Motor neuron (in vitro differentiated cells): ENCODE measurements at regions not wholly inside any gene's neighbourhood (a gene's known extent, or its start where the extent isn't known, plus 50 kb on each side); places are given as distances from the start of the nearest gene placed in this dataset.

Experiments
- ATAC-seq, 8 experiments: fragments of 200-7000 bp; cut with Tn5 transposase; replicated peaks in 6 of 8; 2 replicates each; pipeline ENCODE4 v1.8.0; 2021; ENCODE audit warnings: mild to moderate bottlenecking in 8 of 8, moderate library complexity in 8 of 8
- H3K27ac ChIP-seq, 2 donors: fragments of 250-450 bp; sonication (Bioruptor Pico); 2 replicates each; pipeline ENCODE4 v1.9.0; 2021; ENCODE audit warnings: antibody characterized with exemption in 2 of 2, mild to moderate bottlenecking in 2 of 2, moderate library complexity in 1 of 2
- H3K4me1 ChIP-seq, 2 donors: fragments of 250-450 bp; sonication (Bioruptor Pico); replicated peaks in 1 of 2; 2 replicates each; pipeline ENCODE4 v1.6.1; 2021; ENCODE audit warnings: antibody characterized with exemption in 2 of 2, mild to moderate bottlenecking in 2 of 2, moderate library complexity in 1 of 2
- H3K4me3 ChIP-seq, 5 donors: fragments of 250-450 bp; sonication (Bioruptor Pico); 2 replicates each; pipeline ENCODE4 v1.9.0; 2021; ENCODE audit warnings: antibody characterized with exemption in 5 of 5, mild to moderate bottlenecking in 5 of 5, moderate library complexity in 4 of 5
- WGBS, 10 experiments: fragments of 450-650 bp; shearing (Covaris generic); methylation state at CpG; one replicate each; pipeline ENCODE4 v1.0.0; 2022; 5-methylcytosine and 5-hydroxymethylcytosine counted together
- in situ Hi-C, 9 experiments: fragments of 400-800 bp; cut with MboI; loops; one replicate each; pipeline ENCODE4 v1.15.0; 2021; ENCODE audit warnings: low sequenced_read_pairs in 9 of 9, low pct_unique_long_range_greater_than_20kb in 2 of 9; ENCODE audit not compliant: unreplicated experiment in 9 of 9

- in situ Hi-C loops: loop anchor here in 2 of 9 experiments (25.0 kb wide), 1 partner anchor 91 kb away; no protein-coding TSS in a partner anchor
- Histone ChIP-seq H3K4me3 (no peak overlapping the region), H3K4me1 (peaks cover 14 to 28% of the 10 kb centered on the region in 2 donors), H3K27ac (no peak overlapping the region)
- ATAC-seq: no peak
- WGBS, 10 experiments: 40 to 81% (median 79%) methylated on average over 1 to 4 of the region's 5 CpGs; no CpG with 5 or more reads in 5 of the 10 experiments
Observed at GRCh38 chr1:53378061-53378460, 50.2 kb upstream of the LRP8 start.

GRCh38 chr1:53378932-53379661, 51.2 kb upstream of the LRP8 start:
- Histone ChIP-seq H3K27ac (no peak overlapping the region), H3K4me1 (peaks cover 14 to 28% of the 10 kb centered on the region in 2 donors), H3K4me3 (no peak overlapping the region)
- WGBS, 10 experiments: 72 to 95% (median 90%) methylated on average over 2 to 11 of the region's 11 CpGs; no CpG with 5 or more reads in 1 of the 10 experiments
- in situ Hi-C loops: loop anchor here in 2 of 9 experiments (25.0 kb wide), 1 partner anchor 92 kb away; no protein-coding TSS in a partner anchor
- peak in 1 of 8 experiments; percentile 41 for ATAC-seq

- in situ Hi-C loops: loop anchor here in 3 of 9 experiments (10.0 to 25.0 kb wide), 2 partner anchors 92 to 95 kb away; no protein-coding TSS in a partner anchor
- Histone ChIP-seq H3K4me1 (peaks cover 14 to 28% of the 10 kb centered on the region in 2 donors), H3K4me3 (no peak overlapping the region), H3K27ac (no peak overlapping the region)
- no peak for ATAC-seq
- 40 to 100% (median 86%) methylated on average over 1 to 4 of the region's 4 CpGs; no CpG with 5 or more reads in 2 of the 10 experiments for whole genome bisulfite sequencing, 10 experiments
Observed at GRCh38 chr1:53379662-53380002, 51.8 kb upstream of the LRP8 start.

- ATAC-seq: no peak
- WGBS, 10 experiments: 52 to 94% (median 83%) methylated on average over 1 to 5 of the region's 5 CpGs; no CpG with 5 or more reads in 2 of the 10 experiments
- Histone ChIP-seq H3K27ac (no peak overlapping the region), H3K4me3 (no peak overlapping the region), H3K4me1 (peaks cover 14 to 28% of the 10 kb centered on the region in 2 donors)
- in situ Hi-C loops: loop anchor here in 3 of 9 experiments (10.0 to 25.0 kb wide), 2 partner anchors 93 to 95 kb away; no protein-coding TSS in a partner anchor
Observed at GRCh38 chr1:53380296-53380695, 52.4 kb upstream of the LRP8 start.

- Histone ChIP-seq H3K4me1 (peaks cover 6 to 13% of the 10 kb centered on the region in 2 donors), H3K4me3 (no peak overlapping the region), H3K27ac (no peak overlapping the region)
- peak in 2 of 8 experiments; percentile 21 to 51 for ATAC-seq
- 0 to 85% (median 63%) methylated on average over 1 to 8 of the region's 8 CpGs; no CpG with 5 or more reads in 1 of the 10 experiments for WGBS, 10 experiments
- in situ Hi-C loops: loop anchor here in 3 of 9 experiments (10.0 to 25.0 kb wide), 2 partner anchors 95 to 97 kb away; no protein-coding TSS in a partner anchor
Observed at GRCh38 chr1:53381790-53382401, 54.0 kb upstream of the LRP8 start.

- H3K27ac ChIP-seq: no peak overlapping the region
- WGBS, 10 experiments: 68 to 100% (median 87%) methylated on average over 2 to 10 of the region's 10 CpGs; no CpG with 5 or more reads in 3 of the 10 experiments
Observed at GRCh38 chr1:53383136-53383870, 55.4 kb upstream of the LRP8 start.

GRCh38 chr1:53384796-53385195, 56.9 kb upstream of the LRP8 start:
- WGBS, 10 experiments: 17 to 100% (median 82%) methylated on average over 1 to 3 of the region's 3 CpGs; no CpG with 5 or more reads in 2 of the 10 experiments
- no peak overlapping the region for H3K27ac ChIP-seq
- no peak overlapping the region for H3K4me3 ChIP-seq
- no peak for ATAC-seq
- in situ Hi-C loops: loop anchor here in 4 of 9 experiments (5.0 to 25.0 kb wide), 3 partner anchors 97 to 107 kb away; no protein-coding TSS in a partner anchor
- H3K4me1 ChIP-seq: peaks cover 6% of the 10 kb centered on the region in 2 donors

More at GRCh38 chr1:53383136-53383870, 55.4 kb upstream of the LRP8 start:
- Histone ChIP-seq H3K4me3 (no peak overlapping the region), H3K4me1 (peaks cover 6 to 13% of the 10 kb centered on the region in 2 donors)
- in situ Hi-C loops: loop anchor here in 3 of 9 experiments (10.0 to 25.0 kb wide), 2 partner anchors 96 to 99 kb away; no protein-coding TSS in a partner anchor
- ATAC-seq: no peak

GRCh38 chr1:53385276-53386225, 57.7 kb upstream of the LRP8 start:
- ATAC-seq: no peak
- Histone ChIP-seq H3K4me3 (no peak overlapping the region), H3K4me1 (peaks cover 6% of the 10 kb centered on the region in 2 donors), H3K27ac (no peak overlapping the region)
- in situ Hi-C loops: loop anchor here in 4 of 9 experiments (5.0 to 25.0 kb wide), 3 partner anchors 98 to 108 kb away; no protein-coding TSS in a partner anchor
- 35 to 85% (median 66%) methylated on average over 4 to 10 of the region's 11 CpGs; no CpG with 5 or more reads in 1 of the 10 experiments for WGBS, 10 experiments

- in situ Hi-C loops: loop anchor here in 4 of 9 experiments (5.0 to 25.0 kb wide), 3 partner anchors 102 to 112 kb away; no protein-coding TSS in a partner anchor
- Histone ChIP-seq H3K4me1 (peaks cover 5 to 12% of the 10 kb centered on the region in 2 donors), H3K4me3 (no peak overlapping the region), H3K27ac (no peak overlapping the region)
- WGBS, 10 experiments: 76 to 100% (median 88%) methylated on average over 1 to 4 of the region's 4 CpGs; no CpG with 5 or more reads in 1 of the 10 experiments
- no peak for ATAC-seq
Observed at GRCh38 chr1:53388963-53389362, 61.1 kb upstream of the LRP8 start.

- in situ Hi-C loops: loop anchor here in 7 of 9 experiments (5.0 to 25.0 kb wide), 3 partner anchors 103 to 113 kb away; no protein-coding TSS in a partner anchor
- 27 to 100% (median 84%) methylated on average over 1 to 3 of the region's 5 CpGs; no CpG with 5 or more reads in 2 of the 10 experiments for WGBS, 10 experiments
- ATAC-seq: peak in 1 of 8 experiments; percentile 14
Observed at GRCh38 chr1:53390261-53390660, 62.4 kb upstream of the LRP8 start.

GRCh38 chr1:53390736-53391135, 62.9 kb upstream of the LRP8 start:
- H3K27ac ChIP-seq: no peak overlapping the region
- peak in 1 of 8 experiments; percentile 14 for ATAC-seq
- WGBS, 10 experiments: 66 to 93% (median 70%) methylated on average over 2 to 8 of the region's 8 CpGs; no CpG with 5 or more reads in 1 of the 10 experiments
- peaks cover 12 to 13% of the 10 kb centered on the region in 2 donors for H3K4me1 ChIP-seq
- in situ Hi-C loops: loop anchor here in 7 of 9 experiments (5.0 to 25.0 kb wide), 3 partner anchors 103 to 113 kb away; no protein-coding TSS in a partner anchor
- H3K4me3 ChIP-seq: no peak overlapping the region

More at GRCh38 chr1:53390261-53390660, 62.4 kb upstream of the LRP8 start:
- Histone ChIP-seq H3K27ac (no peak overlapping the region), H3K4me1 (peaks cover 8 to 12% of the 10 kb centered on the region in 2 donors), H3K4me3 (no peak overlapping the region)
